IPS DF 4.7 (cell line): ENCODE measurements at regions not wholly inside any gene's neighbourhood (a gene's known extent, or its start where the extent isn't known, plus 50 kb on each side); places are given as distances from the start of the nearest gene placed in this dataset.

Experiments used
- DNase-seq: peaks from one replicate; pipeline ENCODE4 v3.0.0-alpha.2; 2013; ENCODE audit warnings: low spot score; ENCODE audit errors: extremely low read depth

DNA sequence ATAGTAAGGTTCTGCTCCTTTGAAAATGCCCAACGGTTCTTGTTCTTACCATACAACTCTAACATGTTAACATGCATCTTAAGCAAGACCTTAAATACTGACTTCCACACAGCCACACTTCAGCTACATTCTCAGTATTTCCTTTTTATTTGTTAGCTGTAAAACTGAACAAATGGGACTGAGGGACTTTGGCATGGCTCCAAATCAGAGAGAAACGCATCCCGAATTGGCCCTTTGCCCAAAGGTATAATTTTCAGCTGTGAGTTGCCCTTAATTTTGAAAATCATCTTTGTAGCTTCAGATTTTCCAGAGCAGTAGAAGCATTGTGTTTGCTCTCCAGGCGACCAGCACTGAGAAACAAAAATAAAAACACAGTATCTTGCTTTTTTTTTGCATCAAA, 56.4 kb downstream of the NEUROD6 start:
- DNase-seq: no peak

DNA sequence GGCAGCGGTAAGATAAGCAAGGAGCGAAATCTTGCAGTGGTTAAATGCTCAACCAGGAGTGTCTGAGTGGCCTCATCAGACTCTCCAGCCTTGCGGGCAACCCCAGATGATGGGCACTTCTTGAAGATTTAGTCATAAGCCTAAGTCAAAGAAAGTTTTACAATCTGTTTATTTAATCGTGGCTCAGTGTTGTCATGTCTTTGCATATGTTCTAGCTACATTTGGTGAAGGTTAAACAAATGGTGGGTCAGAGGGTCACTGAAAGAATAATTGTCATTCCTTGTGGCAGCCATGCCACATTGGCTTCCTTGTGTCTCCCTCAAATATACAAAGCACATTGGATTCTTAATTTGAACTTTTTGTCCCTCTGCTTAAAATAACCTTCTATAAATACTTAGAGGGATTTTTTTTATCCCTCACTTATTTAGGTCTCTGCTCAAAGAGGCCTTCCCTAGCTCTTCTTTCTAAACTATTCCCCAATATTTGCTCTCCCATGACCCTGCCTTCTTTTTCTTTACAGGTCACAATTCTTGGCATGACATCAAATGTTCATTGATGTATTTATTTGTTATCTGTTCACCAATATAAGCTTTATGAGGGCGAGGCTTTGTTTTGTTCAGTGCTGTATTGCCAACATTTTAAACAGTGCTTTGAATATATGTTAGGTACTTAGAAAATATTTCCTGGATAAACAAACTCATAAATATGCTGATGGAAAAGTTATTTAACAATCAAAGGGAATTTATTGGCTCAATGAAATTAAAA, 68.7 kb downstream of the NEUROD6 start:
- DNase-seq: no peak

DNA sequence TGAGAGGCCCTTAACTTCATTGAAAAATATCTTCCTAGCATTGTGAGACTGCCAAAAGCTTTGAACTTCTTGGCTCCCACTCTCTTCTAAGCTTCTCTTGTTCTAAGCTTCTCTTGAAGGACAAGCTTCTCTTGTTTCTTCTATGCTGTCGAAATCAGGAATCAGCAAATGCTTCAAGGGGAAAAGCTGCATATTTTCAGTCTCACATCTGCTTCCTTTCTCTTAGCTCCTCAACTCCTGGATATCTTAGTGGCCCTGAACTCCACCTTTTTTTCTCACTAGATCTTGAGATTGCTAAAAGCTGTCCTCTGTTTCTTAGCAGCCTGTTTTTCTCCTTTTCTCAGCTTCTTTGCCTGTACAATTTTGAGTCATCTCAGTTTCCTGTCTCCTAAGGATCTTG, 73.0 kb downstream of the NEUROD6 start:
- no peak for DNase-seq

DNA sequence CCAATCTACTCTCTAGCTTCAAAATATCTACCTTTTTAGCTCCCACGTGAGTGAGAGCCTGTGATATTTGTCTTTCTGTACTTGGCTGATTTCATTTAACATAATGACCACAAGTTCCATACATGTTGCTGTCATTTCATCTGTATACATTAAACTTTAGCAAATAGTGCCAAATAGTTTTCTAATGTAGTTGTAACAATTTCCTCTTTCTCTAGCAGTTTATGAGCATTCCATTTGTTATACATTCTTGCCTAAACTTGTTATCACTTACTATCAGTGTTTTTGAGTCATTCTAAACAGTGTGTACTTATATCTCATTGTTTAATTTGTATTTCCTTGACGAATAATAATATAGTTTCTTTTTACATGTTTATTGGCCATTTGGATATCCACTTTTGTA, 77.2 kb downstream of the NEUROD6 start:
- no peak for DNase-seq

DNA sequence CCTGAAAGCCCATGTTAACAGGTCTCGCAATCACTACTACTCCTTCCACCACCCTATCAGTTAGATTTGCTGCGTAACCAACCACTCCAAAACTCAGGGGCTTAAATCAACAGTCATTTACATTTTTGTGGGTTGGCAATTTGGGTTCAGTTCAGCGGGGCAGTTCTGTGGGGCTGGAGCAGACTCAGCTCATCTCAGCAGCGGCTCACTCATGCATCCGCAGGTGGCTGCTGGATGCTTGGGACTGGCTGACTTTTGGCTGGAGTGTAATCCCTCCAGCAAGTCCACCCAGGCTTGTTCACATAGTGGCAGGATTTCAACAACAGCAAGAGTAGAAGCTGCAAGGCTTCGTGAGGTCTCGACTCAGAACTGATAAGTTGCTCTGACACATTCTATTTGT, 79.2 kb downstream of the NEUROD6 start:
- no peak for DNase-seq

DNA sequence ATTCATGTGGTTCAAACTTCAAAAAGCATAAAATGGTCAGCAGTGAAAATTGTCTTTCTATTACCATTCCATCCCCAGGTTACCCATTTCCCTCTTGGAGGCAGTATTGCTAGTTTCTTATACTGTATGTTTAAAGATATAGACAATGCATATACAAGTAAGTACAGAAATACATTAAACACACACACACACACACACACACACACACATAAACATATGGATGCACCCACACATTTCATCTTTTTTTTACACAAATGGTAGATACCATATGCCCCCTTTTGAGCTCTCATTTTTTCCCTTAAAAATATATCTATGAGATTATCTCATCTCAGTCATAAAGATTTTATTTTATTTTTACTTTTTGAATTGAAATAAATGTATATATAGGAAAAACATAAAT, 79.7 kb downstream of the NEUROD6 start:
- no peak for DNase-seq

DNA sequence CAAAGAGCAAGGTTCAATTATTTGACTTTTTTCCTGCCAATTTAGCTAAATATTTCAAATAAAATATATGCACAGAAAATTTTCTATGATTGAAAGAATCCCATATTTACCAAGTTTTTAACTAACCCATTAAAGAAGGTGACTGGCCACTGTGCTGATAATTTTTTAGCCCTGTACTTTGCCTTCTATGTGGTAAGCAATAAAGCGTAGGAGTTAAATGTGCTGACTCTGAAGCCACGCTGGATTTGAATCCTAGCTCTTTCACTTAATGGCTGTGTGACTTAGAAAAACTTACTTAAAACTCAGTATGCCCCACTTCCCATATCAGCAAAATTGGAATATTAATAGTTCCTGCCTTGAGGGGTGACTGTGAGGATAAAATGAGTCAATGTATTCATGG, 82.1 kb downstream of the NEUROD6 start:
- no peak for DNase-seq

DNA sequence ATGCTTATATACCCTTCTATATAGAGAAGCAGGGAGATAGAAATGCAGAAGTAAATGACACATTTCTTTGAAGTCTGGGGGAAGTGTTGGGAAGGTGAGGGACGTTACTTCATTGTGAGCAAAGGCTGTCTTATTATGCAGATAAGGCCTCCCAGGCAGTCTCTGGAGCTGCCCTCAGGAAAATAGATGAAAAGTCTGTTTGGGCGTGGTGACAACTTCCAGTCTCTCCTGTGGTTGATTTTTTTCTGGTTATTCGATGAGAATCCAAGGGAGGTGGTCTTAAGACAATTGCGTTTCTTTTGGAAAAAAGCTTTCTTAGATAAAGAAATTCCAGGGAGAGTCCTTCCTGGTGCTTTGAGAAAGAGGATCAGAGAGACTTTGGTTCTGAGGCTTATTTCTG, 84.0 kb downstream of the NEUROD6 start:
- no peak for DNase-seq

DNA sequence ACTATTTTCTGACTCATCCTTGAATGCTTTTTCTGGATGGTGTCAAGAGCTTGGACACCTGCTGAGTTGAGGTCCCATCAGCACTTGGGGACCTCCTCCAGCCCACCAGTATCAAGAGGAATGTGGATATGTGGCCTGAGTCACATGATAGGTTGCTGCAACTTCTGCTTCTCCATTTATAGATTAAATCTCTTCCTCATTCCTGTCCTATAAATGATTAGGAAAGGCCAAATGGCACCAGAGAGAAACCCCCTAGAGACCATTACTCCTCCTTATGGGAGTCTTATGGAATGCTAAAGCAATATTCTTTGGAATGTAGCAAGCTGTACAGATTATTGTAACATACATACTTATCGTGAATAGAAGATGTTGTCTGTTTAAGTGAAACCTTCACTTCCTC, 85.6 kb downstream of the NEUROD6 start:
- no peak for DNase-seq

DNA sequence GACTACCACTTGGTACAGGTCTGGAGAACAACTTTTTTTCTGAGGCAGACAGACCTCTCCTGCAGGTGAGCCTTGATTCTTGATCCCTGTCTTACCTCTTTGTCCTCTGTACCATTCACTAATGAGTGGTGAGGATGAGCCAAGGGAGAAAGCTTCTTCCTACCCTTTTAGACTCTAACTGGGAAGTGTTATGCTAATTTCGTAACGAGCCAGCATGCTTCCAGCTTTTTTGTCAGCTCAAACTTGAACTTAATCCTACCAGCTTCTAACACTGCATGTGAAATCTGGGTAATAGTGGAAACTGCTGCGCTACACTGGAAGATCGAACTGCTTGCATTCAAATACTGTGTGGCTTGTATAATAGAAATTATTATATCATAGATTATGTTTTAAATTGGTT, 87.0 kb downstream of the NEUROD6 start:
- DNase-seq: peak; percentile 22

DNA sequence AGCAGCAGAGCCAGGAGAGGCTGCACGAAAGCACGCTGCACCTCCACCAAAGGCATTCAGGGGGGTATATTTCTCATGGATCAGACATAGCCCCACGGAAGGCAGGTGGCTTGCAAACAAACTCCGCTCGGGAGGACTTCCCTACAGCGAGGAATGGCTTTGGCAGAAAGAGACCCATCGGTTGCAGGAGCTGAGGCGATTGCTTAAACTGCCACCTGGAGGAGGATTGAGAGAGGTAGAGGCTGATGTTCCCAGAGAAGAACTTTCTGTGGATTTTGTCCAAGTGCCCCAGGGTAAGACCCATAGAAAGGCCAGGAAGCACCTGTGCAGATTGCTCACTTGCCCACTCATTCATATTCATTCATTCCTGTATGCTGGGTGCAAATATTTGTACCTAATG, 89.1 kb downstream of the NEUROD6 start:
- peak; percentile 28 for DNase-seq

DNA sequence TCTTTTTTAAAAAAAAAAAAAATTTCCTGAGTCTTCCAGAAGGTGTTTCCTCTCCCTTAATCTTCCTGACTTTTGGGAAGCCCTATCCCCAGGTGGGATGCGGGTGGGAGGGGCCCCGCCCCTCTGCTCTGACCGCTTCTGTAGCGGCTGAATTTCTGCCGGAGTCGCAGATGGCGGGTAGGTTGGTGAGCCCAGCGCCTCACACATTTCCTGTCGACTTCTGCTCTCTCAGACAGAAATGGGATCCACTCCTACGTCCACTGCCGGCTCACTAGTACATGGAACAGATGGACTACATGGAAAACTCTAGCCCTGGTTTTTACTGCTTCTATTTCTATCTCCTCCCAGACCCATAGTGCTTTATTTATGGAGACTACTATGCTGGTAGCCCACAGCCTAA, 90.9 kb downstream of the NEUROD6 start:
- no peak for DNase-seq

DNA sequence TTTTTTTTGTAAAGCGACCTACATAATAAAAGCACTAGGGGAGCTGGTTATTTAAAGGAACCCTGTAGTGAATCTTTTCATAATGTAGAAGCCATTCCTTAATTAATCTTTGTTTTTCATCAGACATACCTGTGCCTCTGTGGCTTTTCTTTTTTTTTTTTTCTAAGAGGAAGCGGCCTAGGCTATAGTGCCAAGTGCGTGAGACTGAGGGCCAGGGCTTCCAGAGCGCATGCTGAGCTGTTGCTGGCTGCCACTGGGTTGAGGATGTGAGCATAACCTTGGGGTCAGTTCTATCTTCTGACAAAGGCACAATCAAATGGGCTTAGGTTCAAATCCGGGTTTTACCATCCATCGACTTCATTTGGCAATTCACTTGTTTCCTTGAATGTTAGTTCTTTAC, 103.7 kb downstream of the NEUROD6 start:
- no peak for DNase-seq

DNA sequence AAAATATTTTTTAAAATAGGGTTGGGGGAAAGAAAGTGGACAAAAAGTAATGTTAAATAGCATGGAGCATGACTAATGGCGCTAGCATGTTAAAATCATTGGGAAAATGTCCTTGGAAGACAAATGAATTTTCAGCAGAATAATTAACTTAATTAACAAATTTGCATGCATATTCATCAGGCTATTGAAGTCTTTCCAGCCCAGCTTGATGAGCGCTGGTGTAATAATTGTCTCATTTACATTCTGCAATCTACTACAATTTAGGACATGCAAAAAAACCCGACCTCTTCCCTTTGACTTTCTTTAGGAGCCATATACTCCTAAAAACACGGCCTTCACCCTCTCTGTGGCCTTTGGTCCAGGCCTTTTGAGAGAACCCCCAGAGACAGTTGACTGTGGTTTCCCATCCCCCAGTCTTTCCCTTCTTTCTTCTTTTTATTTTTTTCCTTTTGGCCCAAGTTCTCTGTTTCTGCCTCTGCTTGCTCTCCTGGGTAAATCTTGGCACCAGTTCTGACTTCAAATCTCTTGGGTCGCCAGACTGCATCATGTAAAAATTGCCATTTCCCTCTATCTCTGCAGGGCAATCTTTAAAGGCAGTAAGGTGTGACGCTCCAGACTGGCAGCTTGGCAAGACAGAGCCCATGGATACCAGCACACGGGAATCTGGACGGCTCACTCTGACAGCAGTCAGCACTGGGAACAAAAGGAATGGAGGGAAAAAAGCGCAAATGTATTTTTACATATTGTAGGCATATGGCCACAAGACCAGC, 105.5 kb downstream of the NEUROD6 start:
- DNase-seq: no peak

DNA sequence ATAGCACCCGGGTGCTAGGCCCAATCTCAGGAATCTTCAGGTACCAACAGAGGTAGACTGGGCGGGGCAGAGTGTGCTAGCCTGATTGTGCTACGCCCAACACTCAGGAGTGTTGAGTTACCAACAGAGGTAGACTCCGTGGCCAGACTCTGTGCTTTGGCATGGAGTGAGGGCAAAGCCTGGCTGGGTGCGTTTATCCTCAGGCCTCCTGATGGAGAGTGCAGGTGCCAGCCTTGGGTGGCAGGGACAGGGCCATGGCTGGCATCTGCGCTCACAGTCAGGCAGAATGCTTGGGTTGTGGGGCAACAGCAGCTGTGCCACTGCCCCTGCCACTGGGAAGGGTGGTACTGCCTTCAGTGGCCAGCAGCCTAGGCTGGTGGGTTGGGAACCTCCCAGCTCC, 111.6 kb downstream of the NEUROD6 start:
- DNase-seq: no peak

DNA sequence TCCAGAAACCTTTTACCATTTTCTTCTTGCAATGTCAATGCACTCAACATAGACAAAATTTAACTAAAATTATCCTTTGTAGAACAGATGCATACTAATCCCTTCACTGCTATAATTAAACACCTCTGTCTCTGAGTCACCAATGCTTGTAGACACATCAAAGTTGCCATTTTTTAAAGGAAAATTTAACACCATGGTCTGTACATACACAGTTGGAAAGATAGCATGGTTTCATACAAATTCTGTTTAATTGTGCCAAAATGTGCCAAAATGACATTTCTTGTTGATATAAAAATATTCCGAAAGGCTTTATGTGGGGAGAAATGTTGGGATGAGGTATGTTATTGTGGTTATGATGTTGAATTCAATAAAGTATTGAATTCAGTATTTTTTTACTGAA, 125.8 kb downstream of the NEUROD6 start:
- no peak for DNase-seq

DNA sequence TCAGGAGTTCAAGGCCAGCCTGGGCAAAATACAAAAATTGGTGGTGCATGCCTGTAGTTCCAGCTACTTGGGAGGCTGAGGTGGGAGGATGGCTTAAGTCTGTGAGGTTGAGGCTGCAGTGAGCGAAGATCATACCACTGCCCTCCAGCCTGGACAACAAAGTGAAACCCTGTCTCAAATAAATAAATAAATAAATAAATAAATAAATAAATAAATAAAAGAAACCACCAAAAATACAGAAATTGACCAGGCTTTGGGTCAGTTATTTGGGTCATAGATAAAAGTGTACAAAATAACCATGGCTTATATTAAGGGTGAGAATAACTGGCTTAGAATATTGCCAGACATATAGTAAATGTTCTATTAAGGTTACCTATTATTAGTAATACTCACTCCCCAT, 129.2 kb downstream of the NEUROD6 start:
- no peak for DNase-seq

DNA sequence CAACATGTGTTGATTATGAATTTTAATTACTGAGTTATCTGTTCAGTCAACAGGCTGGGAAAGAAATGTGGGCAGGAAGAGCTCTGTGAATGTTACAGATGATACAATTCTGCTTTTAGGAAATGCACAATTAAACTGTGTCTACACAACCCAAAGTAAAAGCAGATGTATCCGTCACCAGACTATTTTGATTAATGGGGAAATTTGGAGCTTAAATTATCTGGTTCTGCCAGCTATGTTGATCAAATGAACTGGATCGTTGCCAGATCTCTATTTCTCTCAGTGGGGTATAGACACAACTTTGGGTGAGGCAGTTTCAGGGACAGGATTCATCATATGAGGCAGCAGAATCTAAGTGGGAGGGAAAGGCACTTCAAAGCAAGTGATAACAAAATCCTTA, 136.5 kb downstream of the NEUROD6 start:
- DNase-seq: no peak

DNA sequence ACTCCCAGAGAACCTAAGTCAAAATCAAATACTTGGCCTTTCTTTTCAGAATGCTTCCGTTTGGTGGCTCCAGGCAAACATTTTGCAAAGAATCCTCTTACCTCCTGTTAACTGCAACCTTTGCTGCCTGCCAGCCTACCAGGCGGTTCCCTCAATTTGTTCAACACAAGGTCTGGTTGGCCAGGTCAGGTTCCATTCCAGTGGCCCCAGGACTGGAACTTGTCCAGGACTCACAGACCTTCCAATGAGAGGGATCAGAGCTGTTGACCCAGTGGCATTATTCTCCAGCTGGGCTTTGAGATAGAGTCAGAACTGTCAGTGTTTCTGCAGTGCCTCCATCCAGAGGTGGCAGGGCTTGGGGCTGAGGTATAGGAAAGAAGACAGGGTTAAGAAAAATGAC, 137.0 kb downstream of the NEUROD6 start:
- DNase-seq: no peak

DNA sequence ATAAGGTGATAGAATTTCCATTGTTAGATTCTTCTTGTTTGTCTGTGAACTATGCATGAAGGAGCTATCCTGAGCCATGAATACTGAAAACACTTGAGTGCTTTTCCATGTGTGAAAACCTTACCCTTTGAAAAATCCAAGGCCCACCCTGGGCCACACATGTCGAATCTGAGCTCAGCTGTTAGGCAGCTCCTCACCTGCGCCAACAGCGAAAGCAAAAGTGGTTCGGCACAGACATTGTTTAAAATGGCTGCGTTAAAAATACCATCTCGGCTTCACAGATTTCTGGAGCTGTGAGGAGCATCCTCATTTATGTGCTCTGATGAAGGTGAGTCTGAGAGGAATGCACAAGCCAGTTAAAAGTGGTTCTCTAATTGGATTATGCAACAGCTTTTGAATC, 137.7 kb downstream of the NEUROD6 start:
- DNase-seq: no peak

DNA sequence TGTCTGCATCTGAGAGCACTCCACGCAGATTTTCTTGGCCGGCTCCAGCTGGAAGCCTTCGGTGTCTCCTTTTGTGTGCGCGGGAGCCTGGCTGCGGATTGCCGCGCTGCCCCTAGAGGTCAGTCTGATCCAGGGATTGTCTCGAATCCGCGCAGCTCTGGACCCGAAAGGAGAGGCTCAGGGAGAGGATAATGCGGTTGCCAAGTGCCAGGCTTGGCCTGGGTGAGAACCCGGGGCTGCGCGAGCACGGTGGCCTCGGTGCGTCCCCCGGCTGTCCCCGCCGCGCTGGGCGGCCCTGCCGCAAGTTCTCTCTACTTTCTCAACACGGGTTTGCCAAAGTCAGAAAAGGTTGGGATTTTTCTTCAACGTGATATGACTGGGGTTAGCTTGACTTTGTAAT, 140.9 kb downstream of the ADCYAP1R1 start:
- DNase-seq: peak; percentile 46

DNA sequence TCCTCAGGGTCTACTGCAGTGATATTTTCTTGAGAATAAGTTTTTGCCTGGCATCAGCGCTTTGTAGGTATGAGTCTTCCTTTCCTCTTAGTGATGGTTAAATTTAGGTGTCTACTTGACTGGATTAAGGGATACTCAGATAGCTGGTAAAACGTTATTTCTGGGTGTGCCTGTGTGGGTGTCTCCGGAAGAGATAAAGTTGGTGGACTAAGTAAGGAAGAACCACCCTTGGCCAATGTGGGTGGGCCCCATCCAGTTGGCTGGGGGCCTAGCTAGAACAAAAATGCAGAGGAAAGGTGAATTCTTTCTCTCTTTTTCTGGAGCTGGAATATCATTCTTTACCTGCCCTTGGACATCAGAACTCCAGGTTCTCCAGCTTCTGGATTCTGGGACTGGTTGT, 138.8 kb downstream of the ADCYAP1R1 start:
- DNase-seq: no peak

DNA sequence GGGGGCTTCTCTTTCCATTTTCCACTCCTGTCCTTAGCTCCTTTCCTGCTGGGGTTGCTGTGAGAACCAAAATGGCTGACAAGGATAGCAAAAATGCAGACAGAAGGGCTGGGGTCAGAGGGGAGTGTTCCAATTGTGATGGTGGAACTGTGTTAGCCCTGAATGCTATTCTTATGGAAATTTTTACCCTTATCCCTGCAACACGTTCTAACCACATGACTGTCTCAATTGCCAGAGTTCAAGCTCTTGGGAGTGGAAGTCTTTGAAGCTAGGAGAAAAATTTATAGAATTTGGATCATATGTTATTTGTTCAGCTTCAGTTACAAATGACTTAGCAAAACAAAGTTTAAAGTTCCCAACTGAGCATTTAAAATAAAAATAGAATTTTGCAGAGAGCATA, 134.1 kb downstream of the ADCYAP1R1 start:
- no peak for DNase-seq
